Kidney capillary endothelial cell (primary cell): ENCODE measurements at regions not wholly inside any gene's neighbourhood (a gene's known extent, or its start where the extent isn't known, plus 50 kb on each side); places are given as distances from the start of the nearest gene placed in this dataset.
"Not testable (repeated sequence)": the region's sequence is repeated elsewhere in the genome, so short reads cannot be mapped to it uniquely, and the experiment has no call there.

Experiments used
- DNase-seq: peaks from one replicate; pipeline ENCODE4 v3.0.0-alpha.2; 2018; ENCODE audit warnings: low spot score

DNA sequence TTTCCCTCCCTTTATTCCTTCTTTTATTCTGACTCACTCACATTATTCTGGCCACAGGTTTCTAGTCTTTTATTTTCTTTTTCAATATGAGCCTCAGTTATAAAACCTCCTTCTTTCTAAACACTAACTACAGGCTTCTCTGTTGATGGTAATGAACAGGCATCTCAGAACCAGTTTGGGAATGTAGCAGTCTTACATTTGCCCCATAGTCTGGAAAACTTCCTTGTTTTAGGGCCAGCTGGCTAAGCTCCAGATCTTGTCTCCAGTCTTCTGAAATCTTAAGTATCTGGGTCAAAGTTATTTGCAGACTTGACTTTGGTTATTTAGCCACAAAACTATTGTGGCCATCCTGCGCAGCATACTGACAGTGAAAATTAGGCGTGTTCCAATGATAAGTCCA is 97.0 kb upstream of the MAN1A1 start:
- no peak for DNase-seq

DNA sequence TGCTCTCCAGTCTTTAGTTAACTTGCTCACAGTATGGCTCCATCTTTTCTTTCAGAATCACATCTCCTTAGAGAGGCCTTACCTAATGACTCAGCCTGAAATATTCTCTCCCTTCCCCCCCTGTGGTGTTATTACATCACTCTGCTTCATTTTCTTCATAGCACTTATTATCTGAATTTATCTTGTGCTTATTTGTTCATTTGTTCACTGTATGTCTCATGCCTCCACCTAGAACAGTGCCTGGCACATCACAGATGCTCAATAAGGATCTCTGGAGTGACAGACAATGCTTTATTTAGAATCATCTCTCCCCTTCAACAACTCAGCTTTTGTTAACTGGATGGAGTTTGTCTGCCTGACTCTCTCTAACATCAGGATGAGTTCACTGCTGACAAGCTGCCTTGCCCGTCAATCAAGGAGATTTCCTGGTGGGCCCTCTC is 96.6 kb upstream of the MAN1A1 start:
- DNase-seq: no peak

DNA sequence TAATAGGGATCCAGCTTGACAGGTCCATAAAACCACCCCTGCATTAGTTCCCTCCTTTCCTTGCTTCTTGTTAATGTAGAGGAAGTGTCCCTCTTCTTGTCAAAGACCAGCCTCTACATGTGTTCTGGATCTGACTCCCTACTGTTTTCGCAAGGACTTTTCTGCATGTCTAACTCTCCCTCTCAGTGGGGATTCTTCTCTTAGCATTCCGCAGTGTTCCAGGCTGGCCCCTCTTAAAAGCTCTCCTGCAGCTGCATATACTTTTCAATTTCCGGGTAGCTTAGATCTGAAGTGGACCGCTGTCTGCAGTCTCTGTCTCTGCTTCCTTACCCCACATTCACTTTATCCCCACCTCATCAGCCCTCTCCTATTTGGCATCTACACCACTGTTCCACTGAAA is 96.1 kb upstream of the MAN1A1 start:
- no peak for DNase-seq

DNA sequence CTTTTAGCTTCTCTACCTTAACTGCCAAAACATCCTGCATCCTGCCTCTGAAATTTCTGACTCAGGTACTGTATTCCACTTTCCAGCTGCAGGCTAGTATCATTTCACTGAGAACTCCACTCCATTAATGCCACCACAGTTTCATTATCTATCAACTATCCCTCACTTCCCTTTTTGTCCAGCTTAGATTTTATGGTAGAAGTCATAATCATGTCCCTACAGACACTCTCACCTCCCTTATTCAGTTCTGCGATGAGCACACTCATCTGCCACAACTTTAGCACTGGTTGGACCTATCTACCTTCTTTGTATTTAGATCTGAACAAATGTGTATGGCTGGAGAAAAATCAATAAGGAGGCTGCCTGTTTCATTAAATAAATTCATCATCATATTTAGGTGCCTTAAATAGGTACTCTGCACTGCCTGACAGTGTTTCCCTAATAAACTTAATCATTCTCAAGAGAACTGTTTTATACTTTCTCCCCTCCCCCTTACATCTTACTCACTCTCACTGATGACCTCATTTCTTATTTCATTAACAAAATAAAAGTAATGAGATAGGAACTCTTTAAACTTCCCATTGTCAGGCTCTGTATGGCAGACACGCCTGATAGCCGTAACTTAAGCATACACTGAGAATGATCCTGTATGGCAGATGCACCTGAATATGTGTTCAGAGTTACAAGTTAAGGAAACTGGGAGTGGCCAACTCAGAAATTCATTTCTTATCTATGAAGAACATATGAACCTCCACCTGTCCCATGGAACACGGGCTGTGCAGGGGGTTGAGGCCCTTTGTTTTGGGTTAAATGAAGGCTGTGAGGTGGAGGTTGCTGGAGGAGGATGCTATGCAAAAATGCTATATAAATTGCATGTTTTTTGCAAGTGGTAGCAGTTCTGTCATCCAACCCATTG is 95.3 kb upstream of the MAN1A1 start:
- DNase-seq: no peak

DNA sequence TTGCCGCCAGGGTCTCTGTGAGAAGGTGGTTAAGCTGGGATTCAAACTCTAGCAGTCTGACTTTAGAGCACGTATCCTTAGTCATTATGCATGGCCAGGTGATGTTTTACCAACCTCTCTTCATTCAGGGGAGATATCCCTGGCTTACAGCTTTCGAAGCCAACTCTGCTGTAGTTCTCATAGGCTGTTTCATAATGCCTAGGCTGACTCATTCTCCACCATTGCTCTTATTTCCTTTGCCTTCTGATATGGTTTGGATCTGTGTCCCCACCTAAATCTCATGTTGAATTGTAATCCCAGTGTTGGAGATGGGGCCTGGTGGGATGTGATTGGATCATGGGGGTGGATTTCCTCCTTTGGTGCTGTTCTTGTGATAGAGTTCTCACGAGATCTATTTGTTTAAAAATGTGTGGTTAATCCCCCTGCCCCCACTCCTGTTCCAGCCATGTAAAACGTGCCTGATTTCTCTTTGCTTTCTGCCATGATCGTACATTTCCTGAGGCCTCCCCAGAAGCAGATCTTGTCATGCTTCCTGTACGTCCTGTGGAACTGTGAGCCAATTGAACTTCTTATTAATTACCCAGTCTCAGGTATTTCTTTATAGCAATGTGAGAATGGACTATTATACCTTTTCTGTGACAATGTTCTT is 94.6 kb upstream of the MAN1A1 start:
- DNase-seq: no peak

GRCh38 chr6:119442776-119443184 is 93.2 kb upstream of the MAN1A1 start:
- peak; percentile 5 for DNase-seq

DNA sequence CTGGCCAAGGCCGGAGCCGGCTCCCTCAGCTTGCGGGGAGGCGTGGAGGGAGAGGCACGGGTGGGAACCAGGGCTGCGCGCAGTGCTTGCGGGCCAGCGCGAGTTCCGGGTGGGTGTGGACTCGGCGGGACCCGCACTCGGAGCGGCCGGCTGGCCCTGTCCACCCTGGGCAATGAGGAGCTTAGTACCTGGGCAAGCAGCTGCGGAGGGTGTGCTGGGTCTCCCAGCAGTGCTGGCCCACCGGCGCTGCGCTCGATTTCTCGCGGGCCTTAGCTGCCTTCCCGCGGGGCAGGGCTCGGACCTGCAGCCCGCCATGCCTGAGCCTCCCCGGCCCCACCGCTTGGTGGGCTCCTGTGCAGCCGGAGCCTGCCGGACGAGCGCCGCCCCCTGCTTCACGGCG is 91.4 kb upstream of the MAN1A1 start:
- no peak for DNase-seq

DNA sequence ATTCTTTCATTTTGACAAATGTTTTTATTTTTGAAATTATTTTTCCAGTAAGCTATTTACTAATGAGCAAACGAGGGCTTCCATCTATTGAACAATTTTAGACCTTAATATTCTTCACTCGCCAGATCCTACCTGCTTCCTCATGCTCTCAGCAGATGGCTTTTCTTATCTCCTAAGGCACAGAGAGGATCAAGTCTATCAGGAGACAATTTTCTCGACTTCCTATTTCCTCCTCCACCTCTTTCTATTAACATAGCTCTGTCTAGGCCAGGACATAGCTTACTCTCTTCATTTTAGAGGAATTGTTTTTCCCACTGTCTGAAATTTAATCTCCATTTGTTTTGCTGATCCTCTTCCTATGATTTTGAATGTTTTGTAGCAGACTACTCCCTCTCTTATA is 87.0 kb upstream of the MAN1A1 start:
- DNase-seq: no peak

- no peak for DNase-seq
Measured at GRCh38 chr6:119431799-119432198, 82.2 kb upstream of the MAN1A1 start.

GRCh38 chr6:119430805-119431204 is 81.2 kb upstream of the MAN1A1 start:
- no peak for DNase-seq

DNA sequence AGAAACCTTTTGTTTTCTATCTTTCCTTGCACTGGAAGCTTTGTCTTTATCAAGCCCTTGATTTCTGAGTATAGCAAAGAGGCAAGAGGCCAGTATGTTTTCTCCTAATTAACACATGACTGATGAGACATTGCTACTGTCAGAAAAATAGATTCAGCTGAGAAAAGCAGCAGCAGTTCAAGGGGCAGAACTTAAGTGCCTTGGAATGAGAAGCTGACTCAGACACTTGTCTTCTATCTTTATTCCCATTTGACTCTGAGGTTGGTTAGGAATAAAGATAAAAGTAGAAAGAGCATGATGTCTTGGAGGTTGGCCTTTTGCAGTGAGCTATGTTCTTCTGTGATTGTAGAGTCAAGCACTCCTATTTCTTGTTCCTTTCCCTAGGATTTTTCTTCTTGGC is 79.1 kb upstream of the MAN1A1 start:
- no peak for DNase-seq

- DNase-seq: no peak
Measured at GRCh38 chr6:119426619-119427018, 77.1 kb upstream of the MAN1A1 start.

GRCh38 chr6:119423996-119424395 is 74.4 kb upstream of the MAN1A1 start:
- DNase-seq: no peak

DNA sequence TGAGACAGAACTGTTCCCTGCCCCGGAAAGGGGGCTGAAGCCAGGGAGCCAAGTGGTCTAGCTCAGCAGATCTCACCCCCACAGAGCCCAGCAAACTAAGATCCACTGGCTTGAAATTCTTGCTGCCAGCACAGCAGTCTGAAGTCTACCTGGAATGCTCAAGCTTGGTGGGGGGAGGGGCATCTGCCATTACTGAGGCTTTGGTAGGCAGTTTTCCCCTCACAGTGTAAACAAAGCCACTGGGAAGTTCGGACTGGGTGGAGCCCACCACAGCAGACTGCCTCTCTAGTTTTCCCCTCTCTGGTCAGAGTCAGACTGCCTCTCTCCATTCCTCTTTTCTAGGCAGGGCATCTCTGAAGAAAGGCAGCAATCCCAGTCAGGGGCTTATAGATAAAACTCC is 68.5 kb upstream of the MAN1A1 start:
- not testable (repeated sequence) for DNase-seq

- DNase-seq: no peak
Measured at GRCh38 chr6:119407156-119407555, 57.6 kb upstream of the MAN1A1 start.

GRCh38 chr6:119405114-119405513 is 55.6 kb upstream of the MAN1A1 start:
- not testable (repeated sequence) for DNase-seq
